ENCODE measurements at regions not wholly inside any gene's neighbourhood (a gene's known extent, or its start where the extent isn't known, plus 50 kb on each side); places are given as distances from the start of the nearest gene placed in this dataset.

GRCh38 chr3:30495172-30496065 is 111.0 kb upstream of the TGFBR2 start:
- TF ChIP-seq RFX5 (IDR thresholded peaks at IDR 0.05; ENCODE audit: borderline replicate concordance, low read depth, low read length), result no peak
- no peak for TF ChIP-seq SIN3A (conservative IDR thresholded peaks at IDR 0.05 in 1 of 2, IDR thresholded peaks at IDR 0.05 in 1 of 2; ENCODE audit: low read depth in 1 of 2, low read length in 2 of 2)
- no peak for TF ChIP-seq EP300 (IDR thresholded peaks at IDR 0.05; ENCODE audit: borderline replicate concordance in 1 of 2, low read depth in 2 of 2, low read length in 2 of 2)
- no peak for TF ChIP-seq CTCF (IDR thresholded peaks at IDR 0.05; ENCODE audit: control extremely low read depth in 1 of 3, insufficient read depth in 1 of 3, low read depth in 1 of 3, low read length in 3 of 3)
- TF ChIP-seq YY1 (IDR thresholded peaks at IDR 0.05; ENCODE audit: low read depth, low read length), result no peak
- no peak for TF ChIP-seq EZH2 (IDR thresholded peaks at IDR 0.05; ENCODE audit: low read depth, low read length, severe bottlenecking)
